Stomach (tissue), 4 donors: ENCODE measurements at regions not wholly inside any gene's neighbourhood (a gene's known extent, or its start where the extent isn't known, plus 50 kb on each side); places are given as distances from the start of the nearest gene placed in this dataset.

Source experiments
- POLR2A ChIP-seq, 4 donors: fragments of 450-650 bp; IDR thresholded peaks; one replicate each; pipeline ENCODE4 v1.6.1; 2016; ENCODE audit warnings: antibody characterized with exemption in 4 of 4, control low read depth in 2 of 4, mild to moderate bottlenecking in 1 of 4, moderate library complexity in 1 of 4
- POLR2AphosphoS5 ChIP-seq, 3 donors: sonication (generic); formaldehyde crosslinking; IDR thresholded peaks; one replicate each; pipeline ENCODE4 v1.6.1; 2016; ENCODE audit warnings: antibody characterized with exemption in 3 of 3
- TF ChIP-seq, protein P1 (sequence below), 7 experiments: fragments of 450-650 bp in 4 of 7; fragments of 200-600 bp in 3 of 7; sonication (generic) in 3 of 7; IDR thresholded peaks; one replicate each; pipeline ENCODE4 v1.5.1; 2016 to 2019; ENCODE audit warnings: antibody characterized with exemption in 7 of 7, control low read depth in 2 of 7, mild to moderate bottlenecking in 1 of 7

DNA sequence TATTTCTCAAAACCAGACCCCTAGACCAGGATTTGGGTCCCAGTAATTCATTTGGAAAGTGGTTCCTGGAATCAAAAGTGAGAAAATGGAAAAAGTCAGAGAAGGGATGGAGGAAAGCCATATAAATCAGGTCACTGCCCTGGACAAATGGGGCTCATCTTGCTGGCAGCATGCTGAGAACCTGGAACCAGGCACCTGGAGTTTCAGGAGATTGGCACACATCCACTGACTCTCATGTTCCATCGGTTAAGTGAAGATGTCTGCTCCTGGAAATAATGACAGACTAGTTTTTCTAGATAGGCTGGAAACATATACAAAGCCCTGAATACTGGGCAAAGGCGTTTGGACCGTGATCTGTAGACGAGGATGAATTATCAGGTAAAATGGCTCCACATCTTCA lies 163.6 kb upstream of the HS3ST1 start:
- TF ChIP-seq, protein P1, sequence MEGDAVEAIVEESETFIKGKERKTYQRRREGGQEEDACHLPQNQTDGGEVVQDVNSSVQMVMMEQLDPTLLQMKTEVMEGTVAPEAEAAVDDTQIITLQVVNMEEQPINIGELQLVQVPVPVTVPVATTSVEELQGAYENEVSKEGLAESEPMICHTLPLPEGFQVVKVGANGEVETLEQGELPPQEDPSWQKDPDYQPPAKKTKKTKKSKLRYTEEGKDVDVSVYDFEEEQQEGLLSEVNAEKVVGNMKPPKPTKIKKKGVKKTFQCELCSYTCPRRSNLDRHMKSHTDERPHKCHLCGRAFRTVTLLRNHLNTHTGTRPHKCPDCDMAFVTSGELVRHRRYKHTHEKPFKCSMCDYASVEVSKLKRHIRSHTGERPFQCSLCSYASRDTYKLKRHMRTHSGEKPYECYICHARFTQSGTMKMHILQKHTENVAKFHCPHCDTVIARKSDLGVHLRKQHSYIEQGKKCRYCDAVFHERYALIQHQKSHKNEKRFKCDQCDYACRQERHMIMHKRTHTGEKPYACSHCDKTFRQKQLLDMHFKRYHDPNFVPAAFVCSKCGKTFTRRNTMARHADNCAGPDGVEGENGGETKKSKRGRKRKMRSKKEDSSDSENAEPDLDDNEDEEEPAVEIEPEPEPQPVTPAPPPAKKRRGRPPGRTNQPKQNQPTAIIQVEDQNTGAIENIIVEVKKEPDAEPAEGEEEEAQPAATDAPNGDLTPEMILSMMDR (IDR thresholded peaks at IDR 0.05): no peak
- TF ChIP-seq POLR2AphosphoS5 (IDR thresholded peaks at IDR 0.05) (no peak), POLR2A (IDR thresholded peaks at IDR 0.05) (no peak)
